SU-DHL-6 (cell line): ENCODE measurements at regions not wholly inside any gene's neighbourhood (a gene's known extent, or its start where the extent isn't known, plus 50 kb on each side); places are given as distances from the start of the nearest gene placed in this dataset.

Source experiments
- EZH2phosphoT487 ChIP-seq: fragments of 200-600 bp; sonication (generic), shearing (Covaris generic); conservative IDR thresholded peaks from 2 replicates; pipeline ENCODE4 v1.6.1; 2018; ENCODE audit warnings: mild to moderate bottlenecking, antibody characterized with exemption, low read length, moderate library complexity, mixed read lengths
- TF ChIP-seq, protein P1 (sequence below): fragments of 200-600 bp; sonication (generic); IDR thresholded peaks from one replicate; pipeline ENCODE4 v1.5.1; 2017; ENCODE audit warnings: antibody characterized with exemption, mild to moderate bottlenecking, low read length, moderate library complexity; ENCODE audit not compliant: insufficient read depth, poor library complexity, severe bottlenecking

DNA sequence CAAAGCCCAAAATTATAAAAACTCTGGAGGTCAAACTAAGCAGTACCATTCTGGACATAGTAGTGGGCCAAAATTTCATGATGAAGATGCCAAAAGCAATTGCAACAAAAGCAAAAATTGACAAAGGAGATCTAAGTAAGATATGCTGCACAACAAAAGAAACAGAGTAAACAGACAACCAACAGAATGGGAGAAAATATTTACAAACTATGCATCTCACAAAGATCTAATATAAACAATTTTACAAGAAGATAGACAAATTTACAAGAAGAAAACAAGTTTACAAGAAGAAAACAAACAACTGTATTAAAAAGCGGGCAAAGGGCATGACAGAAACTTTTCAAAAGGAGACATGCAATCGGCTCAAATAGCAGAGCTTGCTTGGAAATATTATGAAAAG, 396.9 kb downstream of the CDH9 start:
- TF ChIP-seq, protein P1, sequence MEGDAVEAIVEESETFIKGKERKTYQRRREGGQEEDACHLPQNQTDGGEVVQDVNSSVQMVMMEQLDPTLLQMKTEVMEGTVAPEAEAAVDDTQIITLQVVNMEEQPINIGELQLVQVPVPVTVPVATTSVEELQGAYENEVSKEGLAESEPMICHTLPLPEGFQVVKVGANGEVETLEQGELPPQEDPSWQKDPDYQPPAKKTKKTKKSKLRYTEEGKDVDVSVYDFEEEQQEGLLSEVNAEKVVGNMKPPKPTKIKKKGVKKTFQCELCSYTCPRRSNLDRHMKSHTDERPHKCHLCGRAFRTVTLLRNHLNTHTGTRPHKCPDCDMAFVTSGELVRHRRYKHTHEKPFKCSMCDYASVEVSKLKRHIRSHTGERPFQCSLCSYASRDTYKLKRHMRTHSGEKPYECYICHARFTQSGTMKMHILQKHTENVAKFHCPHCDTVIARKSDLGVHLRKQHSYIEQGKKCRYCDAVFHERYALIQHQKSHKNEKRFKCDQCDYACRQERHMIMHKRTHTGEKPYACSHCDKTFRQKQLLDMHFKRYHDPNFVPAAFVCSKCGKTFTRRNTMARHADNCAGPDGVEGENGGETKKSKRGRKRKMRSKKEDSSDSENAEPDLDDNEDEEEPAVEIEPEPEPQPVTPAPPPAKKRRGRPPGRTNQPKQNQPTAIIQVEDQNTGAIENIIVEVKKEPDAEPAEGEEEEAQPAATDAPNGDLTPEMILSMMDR, result no peak
- no peak for TF ChIP-seq EZH2phosphoT487
